Islet precursor cell (in vitro differentiated cells): ENCODE measurements at regions not wholly inside any gene's neighbourhood (a gene's known extent, or its start where the extent isn't known, plus 50 kb on each side); places are given as distances from the start of the nearest gene placed in this dataset.

Source experiments
- DNase-seq: peaks from one replicate; pipeline ENCODE4 v3.0.0-alpha.2; 2018

DNA sequence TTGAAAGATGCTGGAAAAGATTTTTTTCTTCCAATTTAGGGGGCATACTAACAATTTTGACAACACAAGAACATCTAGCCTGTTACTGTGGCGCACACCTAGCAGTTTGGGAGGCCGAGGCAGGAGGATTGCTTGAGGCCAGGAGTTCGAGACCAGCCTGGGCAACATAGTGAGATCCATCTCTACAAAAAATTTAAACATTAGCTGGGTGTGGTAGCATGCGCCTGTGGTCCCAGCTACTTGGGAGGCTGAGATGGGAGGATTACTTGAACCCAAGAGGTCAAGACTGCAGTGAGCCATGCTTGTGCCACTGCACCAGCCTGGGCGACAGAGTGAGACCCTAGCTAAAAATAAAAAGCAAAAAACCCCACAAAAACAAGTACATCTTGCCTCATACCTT lies 168.8 kb downstream of the TANC2 start:
- no peak for DNase-seq

DNA sequence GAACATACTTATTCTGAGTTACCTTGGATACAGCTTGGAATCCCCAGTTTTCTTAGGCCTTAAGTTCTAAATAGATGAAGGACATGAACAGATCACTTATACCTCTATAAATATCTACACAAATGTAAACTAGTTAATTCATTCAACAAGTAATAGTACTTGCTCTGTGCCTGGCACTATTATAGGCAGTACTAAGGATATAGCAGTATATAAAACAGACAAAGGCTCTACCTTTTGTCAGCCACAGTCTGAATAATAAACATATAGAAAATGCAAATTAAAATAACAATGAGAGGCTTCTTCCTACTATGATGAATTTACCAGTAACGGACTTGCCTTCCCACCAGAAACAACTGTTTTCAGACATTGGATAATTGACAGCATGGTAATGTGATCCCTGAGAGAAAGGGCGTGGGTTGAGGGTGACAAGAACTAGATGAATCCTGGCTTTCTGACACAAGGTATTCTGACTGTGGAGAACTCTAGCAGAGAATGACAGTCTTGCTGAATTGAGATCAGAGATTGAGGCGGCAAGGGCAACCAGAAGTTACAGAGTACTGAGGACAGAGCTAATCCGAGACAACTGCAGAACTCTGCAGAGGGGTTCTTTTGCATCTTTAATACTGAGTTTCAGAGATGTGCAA lies 170.5 kb downstream of the TANC2 start:
- DNase-seq = no peak

DNA sequence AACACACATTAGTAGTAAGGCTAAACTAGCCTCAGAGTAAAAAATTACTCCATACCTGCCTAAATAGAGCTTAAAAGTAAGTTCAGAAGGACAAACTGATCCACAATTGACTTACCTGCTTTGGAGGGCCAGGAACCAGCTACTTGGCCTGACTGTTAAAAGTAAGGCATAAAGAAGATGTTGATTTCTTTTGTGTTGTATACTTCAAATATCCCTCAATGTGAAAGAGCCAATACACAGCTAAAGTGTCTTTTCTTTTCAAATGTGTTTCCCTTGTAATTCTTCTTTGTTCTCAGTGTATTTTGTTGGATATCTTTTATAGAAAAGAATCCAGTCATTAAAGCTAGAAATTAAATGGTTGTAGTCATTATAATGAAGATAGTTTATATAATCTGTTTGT lies 171.1 kb downstream of the TANC2 start:
- no peak for DNase-seq

DNA sequence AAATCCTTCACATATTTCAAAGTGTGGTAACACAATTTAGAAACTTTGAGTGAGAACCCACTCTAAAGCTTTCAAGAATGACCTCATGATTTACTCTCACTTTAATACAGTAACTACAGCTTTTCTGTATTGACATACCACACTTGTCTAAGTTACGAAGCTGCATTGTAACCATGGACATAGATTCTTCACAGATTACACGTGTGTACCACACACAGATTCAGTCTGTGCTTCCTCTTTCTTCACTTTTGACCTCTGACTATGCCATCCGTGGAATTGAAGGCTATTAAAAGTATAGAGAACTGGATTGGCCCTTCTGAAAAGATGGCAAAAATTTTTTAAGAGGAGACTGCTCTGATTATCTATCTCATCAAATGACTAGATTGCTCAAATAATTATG lies 172.7 kb downstream of the TANC2 start:
- DNase-seq = no peak

DNA sequence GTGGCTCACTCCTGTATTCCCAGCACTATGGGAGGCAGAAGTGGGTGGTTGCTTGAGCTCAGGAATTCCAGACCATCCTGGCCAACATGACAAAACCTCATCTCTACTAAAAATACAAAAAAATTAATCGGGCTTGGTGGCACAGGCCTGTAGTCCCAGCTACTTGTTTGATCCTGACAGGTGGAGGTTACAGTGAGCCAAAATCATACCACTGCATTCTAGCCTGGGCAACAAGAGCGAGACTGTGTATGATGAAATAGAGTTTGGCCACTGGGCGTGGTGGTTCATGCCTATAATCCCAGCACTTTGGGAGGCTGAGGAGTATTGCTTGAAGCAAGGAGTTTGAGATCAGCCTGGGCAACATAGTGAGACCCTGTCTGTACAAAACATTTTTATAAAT lies 173.3 kb downstream of the TANC2 start:
- DNase-seq = no peak

DNA sequence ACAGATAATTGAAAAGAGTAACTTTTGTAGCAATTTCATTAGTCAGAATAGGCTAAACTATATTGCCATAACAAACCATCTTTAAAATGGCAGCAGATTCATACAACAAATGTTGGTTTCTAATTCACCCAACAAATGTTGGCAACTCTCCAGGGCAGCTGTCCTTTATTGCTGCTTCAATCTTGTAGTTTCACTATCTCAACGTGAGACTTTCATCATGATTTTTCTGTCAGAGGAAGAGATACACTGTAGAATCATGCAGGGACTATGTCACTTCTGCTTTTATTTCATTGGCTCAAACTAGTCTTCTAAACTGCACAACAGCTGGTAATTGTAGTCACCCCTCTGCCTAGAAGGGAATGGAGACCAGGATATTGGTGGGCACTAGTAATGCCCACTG lies 174.2 kb downstream of the TANC2 start:
- no peak for DNase-seq

DNA sequence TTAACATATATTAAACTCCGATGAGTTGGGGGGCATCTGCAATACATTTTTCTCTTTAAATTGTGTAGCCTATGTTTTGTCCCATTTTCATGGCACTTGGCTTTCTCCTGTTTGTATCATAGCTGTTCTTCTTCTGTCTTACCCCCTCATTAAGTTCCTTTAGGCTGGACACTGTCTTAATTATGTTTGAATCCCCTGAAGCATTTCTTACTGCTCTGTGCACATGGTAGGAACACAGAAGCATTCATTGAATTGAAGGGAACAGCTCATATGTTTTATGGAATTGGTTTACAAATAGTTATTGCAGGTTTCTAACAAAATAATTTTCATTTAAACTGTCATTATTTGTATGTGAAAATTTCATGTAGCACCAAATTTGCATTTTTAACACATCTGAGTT lies 176.8 kb downstream of the TANC2 start:
- DNase-seq = no peak

DNA sequence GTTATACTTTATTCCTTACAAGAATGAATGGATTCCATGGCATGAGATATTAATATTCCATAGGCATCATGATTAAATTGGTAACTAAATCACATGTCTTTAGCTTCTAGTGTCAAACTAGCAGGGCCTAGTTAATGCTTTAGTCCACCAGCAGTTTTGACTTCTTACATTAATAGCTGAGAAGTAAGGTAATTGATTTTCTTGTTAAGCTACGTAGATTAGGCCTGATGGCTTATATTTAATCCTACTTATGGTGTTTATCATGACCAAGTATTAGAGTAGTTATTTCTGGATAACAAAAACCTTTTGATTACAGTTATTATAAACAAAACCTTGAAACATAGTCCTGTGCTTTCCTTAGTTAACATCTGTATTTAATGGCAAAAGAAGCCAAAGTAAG lies 184.5 kb downstream of the TANC2 start:
- DNase-seq = no peak

DNA sequence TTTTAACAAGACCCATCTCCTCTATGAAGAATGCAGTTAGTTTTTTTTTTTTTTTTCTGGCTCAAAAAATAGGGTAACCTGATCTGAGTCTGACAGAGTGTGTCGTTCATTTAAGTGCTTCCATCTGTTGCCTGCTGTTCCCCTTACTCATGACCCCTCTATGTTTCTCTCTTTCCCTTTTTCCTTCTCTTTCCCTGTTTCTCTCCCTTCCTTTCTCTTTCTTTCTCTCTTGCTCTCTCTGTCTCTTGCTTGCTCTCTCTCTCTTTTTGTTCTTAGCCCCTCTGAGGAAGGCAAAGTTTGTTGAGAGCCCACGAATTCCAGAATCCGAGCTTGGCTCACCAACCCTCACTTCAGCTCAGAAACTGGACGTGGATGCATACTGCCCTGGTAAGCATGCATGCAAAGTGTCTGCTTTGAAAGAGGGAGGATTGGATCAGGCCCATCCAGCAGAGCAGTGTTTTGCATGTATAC lies 185.0 kb downstream of the TANC2 start:
- no peak for DNase-seq

DNA sequence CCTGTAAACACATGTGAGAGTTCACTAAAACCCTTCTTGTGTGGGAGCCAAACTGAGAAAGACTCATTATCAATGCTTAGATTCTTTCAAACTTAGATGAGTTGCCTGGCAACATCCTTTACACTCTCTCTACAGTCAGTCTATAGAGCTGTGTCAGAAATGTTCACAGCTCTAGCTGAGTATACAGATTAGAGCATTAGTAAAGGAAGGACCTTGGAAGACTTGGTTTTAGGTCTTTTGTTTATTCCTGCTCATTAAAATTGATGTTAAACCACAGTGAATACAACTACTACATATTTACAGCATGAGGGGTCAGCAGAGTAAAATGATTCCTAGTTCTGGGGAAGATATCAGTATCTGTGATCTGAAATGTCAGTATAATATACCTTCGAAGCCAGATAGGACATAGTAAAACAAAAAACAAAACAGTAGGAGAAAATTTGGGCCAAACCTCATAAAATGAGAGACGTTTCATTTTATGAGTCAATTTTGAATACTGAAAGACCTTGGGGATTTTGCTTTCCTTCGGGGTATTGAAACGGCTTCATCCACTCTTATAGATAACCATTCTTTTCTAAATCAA lies 186.0 kb downstream of the TANC2 start:
- DNase-seq = no peak

DNA sequence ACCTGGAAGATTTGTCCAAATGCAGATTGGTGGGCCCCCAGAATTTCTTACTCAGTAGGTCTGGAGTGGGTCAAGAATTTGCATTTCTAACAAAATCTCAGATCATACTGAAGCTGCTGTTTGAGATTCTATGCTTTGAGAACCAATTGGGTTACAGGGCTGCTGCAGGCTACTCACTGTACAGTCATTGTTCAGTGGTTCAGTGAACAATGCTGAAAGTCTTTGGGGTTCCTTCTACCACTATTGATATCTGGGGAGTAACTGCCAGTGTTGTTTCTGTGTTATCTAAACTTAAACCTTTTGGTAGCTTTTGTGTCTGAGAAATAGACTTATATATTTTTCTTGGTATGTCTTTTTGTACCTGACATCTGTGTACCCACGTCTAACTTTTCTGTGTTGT lies 187.5 kb downstream of the TANC2 start:
- DNase-seq = no peak

DNA sequence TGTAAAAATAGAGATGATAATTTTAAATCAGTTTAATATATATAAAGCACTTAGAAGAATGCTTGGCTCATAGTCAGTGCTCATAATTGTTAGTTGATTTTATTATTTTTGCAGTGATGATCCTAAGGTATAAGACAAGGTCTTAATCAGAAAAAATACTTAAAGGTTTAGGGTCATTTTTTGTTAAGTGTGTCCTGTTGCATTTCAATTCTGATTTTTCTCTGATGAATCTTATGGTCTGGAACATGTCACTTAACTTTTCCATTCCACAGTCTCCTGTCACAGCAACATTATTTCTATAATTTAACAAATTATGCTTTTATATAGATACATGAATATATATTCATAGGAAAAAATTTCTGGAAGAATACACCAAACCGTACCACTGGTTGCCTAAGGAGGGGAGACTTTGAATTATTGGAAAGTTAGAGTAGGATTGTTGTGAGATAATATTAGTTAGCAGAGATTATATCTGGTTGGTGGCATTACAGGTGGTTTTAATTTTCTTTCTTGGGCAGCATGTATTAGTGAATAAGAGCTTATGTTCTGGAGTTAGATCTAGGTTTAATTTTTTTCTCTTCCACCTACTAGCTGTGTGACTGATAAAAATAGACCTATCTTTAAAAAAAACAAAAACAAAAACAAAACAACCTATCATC lies 188.7 kb downstream of the TANC2 start:
- no peak for DNase-seq

DNA sequence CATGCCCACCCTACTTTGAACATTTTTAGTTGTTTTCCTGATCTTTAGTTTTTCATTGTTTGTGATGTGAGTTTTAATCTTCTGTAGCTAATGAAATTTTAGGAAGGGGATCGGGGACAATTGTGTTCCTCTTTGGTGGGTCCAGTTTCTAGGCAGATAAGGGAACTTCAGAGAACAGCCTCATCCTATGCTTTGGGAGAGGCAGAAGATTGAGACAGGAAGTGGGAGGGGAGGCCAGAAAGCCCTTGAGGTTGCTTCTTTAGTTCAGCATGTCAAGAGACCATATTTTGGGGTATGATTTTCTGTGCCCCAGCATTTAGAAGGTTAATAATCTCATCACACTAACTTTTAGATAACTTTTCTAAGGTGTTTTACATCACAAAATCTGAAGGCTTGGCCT lies 191.0 kb downstream of the TANC2 start:
- DNase-seq = no peak

DNA sequence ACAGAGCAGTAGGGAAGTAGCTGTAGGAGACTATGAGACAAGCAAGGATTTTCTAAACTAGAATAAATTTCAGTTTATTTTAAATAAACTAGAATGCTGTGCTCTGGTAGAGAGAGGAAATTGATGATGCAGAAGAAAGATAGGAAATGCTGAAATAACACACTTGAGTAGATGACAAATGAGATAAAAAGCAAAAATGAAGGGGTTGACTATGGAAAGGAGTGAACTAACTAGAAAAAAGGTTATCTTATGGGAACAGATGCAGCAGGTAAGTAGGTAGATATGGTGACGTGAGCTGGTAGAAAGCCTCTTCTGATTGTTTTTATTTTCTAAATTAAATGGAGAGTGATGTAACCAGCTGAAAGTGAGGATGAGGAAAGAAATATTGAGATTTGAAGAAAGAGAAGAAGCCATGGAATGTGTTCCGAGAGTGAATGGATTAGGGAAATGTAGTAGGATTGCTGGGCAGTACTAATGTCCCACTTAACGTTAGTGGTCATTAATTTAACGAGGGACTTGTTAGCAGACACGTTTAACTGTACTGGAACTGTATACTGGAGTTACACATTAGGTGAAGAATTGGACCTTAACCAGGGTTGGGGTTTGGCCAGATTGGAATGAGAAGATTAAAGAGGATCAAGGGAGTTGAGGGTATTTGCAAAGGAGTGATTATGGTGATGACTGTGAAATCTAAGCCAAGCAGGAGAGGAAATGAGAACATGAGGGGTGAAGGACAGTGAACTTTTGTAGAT lies 196.5 kb downstream of the TANC2 start:
- no peak for DNase-seq

DNA sequence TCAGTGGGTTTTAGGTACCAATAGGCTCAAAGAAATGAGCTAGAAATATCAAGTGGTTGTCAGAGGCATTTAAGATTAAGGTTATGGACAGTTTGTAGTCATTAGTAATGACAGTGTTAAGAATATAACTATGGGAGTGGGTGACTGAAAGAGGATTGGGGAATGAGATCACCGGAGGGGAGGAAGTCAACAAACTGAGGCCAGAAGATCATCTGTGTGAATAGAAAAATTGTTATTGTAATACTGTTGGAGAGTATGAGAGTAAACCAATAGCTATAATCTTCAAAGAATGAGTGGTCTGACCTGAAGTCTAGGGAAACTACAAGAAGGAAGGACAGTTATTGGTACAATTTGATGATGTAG lies 197.1 kb downstream of the TANC2 start:
- no peak for DNase-seq

DNA sequence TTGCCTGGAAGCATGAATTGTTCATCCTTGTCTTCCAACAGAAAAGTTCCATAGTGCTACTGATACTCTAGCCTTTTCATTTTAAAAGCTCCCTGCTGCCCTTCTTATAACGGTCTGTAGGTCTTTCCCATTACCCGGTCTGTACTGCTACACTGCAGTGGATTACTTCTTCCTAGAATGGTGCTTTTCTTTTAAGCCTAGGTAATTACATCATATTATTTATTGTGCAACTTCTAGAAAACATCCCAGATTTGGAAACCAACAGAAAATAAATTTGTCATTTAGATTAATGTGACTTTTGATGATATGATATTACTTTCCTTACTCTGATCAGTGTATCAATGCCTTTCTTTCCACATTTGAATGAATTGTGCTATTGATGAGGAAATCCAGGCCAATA lies 199.4 kb downstream of the TANC2 start:
- no peak for DNase-seq

DNA sequence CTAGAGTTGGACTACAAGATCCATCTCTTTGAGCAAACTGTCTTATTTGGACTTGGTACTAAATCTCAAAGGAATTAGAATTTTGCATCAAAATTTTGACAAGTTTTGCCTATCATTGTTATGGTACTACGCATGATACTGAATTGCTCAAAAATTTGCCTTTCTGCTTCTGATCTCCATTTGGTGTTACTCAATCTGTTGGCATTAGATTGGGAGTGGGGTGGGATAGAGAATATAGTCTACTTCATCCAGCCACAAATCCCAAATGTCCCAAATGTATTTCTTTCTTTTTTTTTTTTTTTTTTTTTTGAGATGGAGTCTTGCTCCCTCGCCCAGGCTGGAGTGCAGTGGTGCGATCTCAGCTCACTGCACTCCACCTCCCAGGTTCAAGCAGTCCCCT lies 204.8 kb downstream of the TANC2 start:
- no peak for DNase-seq

DNA sequence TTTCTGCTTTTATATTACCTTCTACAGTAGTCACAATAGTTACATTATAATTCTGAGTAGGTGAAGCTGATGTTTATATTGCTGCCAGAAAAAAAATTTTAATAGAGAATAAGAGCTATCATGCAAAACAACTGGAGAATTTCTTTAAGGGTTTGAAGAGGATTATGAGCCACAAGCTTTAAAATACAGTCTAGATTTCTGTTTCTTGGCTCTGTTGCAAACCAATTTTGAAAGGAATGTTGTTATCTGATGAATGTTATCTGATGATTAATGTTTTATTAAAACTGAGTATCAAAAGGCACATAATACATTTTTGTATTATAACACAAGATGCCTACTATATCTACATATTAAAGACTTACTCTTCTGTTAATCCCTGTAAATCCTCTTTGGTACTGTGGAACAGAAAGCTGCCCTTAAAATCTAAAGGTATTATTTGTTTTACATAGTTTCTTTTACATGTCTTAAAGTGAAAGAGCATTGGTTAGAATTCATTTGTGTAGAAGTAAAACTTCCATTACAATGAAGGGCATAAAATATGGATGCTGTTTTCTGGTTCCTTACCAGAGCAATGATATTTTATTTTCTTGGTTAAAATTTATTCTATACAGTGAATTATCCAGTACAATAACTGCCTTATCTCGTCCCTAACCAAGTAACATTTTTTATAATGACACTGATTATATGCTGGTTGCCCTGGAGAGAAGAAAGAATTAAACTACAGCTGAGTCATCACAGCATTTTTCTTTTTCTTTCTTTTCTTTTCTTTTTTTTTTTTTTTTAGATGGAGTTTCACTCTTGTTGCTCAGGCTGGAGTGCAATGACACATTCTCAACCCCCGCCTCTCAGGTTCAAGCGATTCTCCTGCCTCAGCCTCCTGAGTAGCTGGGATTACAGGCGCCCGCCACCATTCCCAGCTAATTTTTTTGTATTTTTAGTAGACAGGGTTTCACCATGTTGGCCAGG lies 205.7 kb downstream of the TANC2 start:
- DNase-seq = no peak

DNA sequence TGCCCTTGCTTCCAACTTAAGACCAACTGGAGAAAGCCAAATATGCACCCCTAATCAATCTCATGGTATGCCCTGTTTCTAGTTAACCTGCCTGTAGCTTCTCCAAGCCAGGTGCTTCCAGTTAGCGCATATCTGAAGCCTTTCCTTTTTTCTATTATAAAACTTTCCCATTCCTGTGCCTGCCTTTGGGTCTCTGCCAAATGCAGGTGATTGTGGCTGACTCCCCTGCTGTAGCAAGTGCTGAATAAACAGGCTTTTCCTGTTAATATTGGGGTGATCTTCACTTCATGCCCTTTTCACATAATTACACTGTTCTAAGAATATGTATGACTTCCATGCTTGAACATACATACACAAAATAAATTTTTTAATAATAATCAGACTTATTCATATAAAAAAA lies 207.4 kb downstream of the TANC2 start:
- no peak for DNase-seq

DNA sequence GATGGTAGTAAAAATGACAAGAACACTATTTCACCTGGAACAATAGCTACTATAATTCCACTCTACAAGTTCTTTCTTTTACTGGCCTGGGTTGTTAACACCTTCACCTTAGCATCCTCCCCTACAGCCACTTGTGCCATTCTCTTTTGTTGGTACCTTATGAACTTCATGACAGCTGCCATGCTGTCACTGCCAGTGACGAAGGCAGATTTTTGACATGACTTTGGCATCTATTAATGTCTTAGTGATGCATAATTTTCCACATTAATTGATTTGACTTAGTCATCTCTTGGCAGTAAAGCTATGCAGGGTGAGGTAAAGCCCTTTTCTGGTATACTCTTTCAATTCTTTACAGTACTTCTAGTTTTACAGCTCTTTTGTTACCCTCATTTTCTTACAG lies 207.9 kb downstream of the TANC2 start:
- DNase-seq = no peak

DNA sequence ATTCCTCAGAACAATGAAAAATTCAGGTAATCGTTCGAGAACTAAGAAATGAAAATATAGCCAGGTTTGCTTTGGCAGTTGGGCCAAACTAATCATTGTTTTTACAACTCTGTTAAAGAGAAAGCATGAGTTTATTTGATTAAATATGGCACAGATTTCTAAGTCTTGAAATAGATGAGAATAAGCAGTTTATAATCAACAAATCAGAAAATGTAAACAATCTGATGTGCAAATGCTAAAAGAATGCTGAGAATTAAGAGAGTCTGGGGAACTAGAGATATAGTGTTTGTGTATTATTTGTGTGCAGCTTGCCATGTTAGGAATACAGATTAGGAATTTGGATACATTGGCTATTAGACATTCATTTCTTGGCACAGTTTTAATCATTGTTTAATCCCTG lies 212.5 kb downstream of the TANC2 start:
- DNase-seq = no peak

DNA sequence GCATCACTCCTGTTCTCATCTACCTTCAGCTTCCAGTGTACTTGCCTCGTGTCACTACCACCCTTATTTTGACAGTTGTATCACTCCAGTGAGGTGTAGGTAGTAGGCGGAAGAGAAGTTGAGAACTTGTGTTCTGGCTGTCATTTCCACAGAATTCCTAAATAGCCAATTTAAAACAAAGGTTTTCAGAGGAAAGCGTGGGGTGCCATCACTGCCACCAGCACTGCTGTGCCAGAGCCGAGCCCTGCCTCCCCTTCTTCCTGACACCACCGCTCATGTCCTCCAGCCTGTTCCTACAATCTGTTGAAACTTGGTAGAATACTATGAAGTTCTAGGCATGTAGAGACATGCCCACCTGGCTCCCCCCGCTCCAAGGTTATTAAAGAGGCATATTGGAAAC lies 215.8 kb downstream of the TANC2 start:
- peak; percentile 40 for DNase-seq

DNA sequence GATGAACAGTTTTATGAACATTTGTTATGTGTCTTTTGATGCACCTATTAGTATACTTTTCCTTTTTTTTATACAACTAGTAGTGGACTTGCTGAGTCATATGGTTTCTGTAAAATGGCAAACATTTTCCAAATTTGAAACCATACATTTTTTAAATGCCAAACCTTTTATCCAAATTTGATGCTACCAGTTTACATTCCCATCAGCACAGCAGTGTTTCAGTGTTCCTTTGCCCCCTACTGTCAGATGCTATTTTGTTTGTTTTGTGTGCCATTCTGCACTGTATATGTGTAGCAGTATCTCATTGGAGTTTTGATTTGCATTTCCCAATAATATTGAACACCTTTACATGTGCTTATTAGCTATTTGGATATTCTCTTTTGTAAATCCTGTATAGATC lies 219.4 kb downstream of the TANC2 start:
- DNase-seq = no peak
